Right lobe of liver (tissue), 6 donors: ENCODE measurements at regions not wholly inside any gene's neighbourhood (a gene's known extent, or its start where the extent isn't known, plus 50 kb on each side); places are given as distances from the start of the nearest gene placed in this dataset.

Experiments
- ATAC-seq, 4 donors: fragments of 200-7000 bp; cut with Tn5 transposase; one replicate each; pipeline ENCODE4 v1.9.1; 2020; ENCODE audit warnings: mild to moderate bottlenecking in 4 of 4, moderate library complexity in 4 of 4
- DNase-seq, 3 donors: peaks; one replicate each; pipeline ENCODE4 v3.0.0-alpha.2; 2020
- H3K27ac ChIP-seq, 3 donors: fragments of 200-600 bp; one replicate each; pipeline ENCODE4 v1.8.0; 2022
- H3K27me3 ChIP-seq, 2 donors: fragments of 200-600 bp; one replicate each; pipeline ENCODE4 v1.8.0; 2022
- H3K36me3 ChIP-seq, 4 donors: fragments of 200-600 bp; sonication (generic) in 1 of 4; one replicate each; pipeline versions ENCODE4 v1.5.1 to v1.8.0; 2017 to 2022; ENCODE audit warnings: control low read depth in 1 of 4
- H3K4me1 ChIP-seq, 4 donors: fragments of 200-600 bp; sonication (generic) in 1 of 4; one replicate each; pipeline versions ENCODE4 v1.5.1 to v1.8.0; 2017 to 2022; ENCODE audit warnings: control low read depth in 1 of 4
- H3K4me3 ChIP-seq, 3 donors: fragments of 200-600 bp; one replicate each; pipeline ENCODE4 v1.8.0; 2022
- H3K9me3 ChIP-seq, 4 donors: fragments of 200-600 bp; sonication (generic) in 1 of 4; one replicate each; pipeline versions ENCODE4 v1.5.1 to v1.8.0; 2017 to 2022; ENCODE audit warnings: control low read depth in 1 of 4
- CTCF ChIP-seq, 4 donors: fragments of 200-600 bp in 3 of 4; fragments of 450-650 bp in 1 of 4; IDR thresholded peaks; one replicate each; pipeline versions ENCODE4 v1.5.1 to v1.8.0; 2016 to 2022; ENCODE audit warnings: antibody characterized with exemption in 4 of 4, mild to moderate bottlenecking in 2 of 4
- POLR2A ChIP-seq: fragments of 450-650 bp; IDR thresholded peaks from one replicate; pipeline ENCODE4 v1.6.1; 2017; ENCODE audit warnings: antibody characterized with exemption, mild to moderate bottlenecking
- WGBS: methylation state at CpG from one replicate; pipeline ENCODE4 v1.1.6; 2018; ENCODE audit warnings: low coverage, low lambda C conversion rate; ENCODE audit not compliant: insufficient coverage; ENCODE audit errors: missing lambda C conversion rate; 5-methylcytosine and 5-hydroxymethylcytosine counted together
- intact Hi-C, 2 donors: fragments of 100-400 bp; cut with DNase I; formaldehyde crosslinking; loops; one replicate each; pipeline versions ENCODE4 v1.11.2 to v1.14.1; 2022
- donor health status: DM: no; HTN: yes; CAD: no.
- donor health status: DM: no; HTN: no; CAD: no.
- donor health status: DM: no; HTN: no; CAD: no.
- donor health status: DM: no; HTN: yes; CAD: no.
- donor health status: DM: no; HTN: yes; CAD: no.

GRCh38 chr4:175436196-175436595 is 375.9 kb downstream of the GPM6A start:
- 65% methylated on average over 1 of the region's 1 CpG for WGBS
- TF ChIP-seq CTCF (IDR thresholded peaks at IDR 0.05) (no peak), POLR2A (no peak)
- H3K27ac ChIP-seq: no peak overlapping the region

GRCh38 chr4:175440786-175441185 is 371.3 kb downstream of the GPM6A start:
- TF ChIP-seq POLR2A (no peak), CTCF (IDR thresholded peaks at IDR 0.05) (no peak)
- Histone ChIP-seq H3K9me3 (no peaks in the 10 kb centered on the region), H3K27ac (no peak overlapping the region), H3K36me3 (no peaks in the 10 kb centered on the region), H3K4me1 (no peaks in the 10 kb centered on the region), H3K27me3 (no peaks in the 10 kb centered on the region), H3K4me3 (no peak overlapping the region)
- ATAC-seq (no peak), DNase-seq (no peak)
- 51% methylated on average over 2 of the region's 2 CpGs for WGBS
- intact Hi-C loops: no loop called here

More at GRCh38 chr4:175436196-175436595, 375.9 kb downstream of the GPM6A start:
- Histone ChIP-seq H3K4me1 (no peaks in the 10 kb centered on the region), H3K4me3 (no peak overlapping the region), H3K36me3 (no peaks in the 10 kb centered on the region), H3K27me3 (no peaks in the 10 kb centered on the region), H3K9me3 (no peaks in the 10 kb centered on the region)
- intact Hi-C loops: no loop called here
- ATAC-seq: no peak
- no peak for DNase-seq

- no peaks in the 10 kb centered on the region for H3K27me3 ChIP-seq
- 62% methylated on average over 7 of the region's 7 CpGs for WGBS
- intact Hi-C loops: no loop called here
- DNase-seq: no peak
- H3K36me3 ChIP-seq: no peaks in the 10 kb centered on the region
- H3K4me1 ChIP-seq: no peaks in the 10 kb centered on the region
- no peak overlapping the region for H3K27ac ChIP-seq
- TF ChIP-seq CTCF (IDR thresholded peaks at IDR 0.05) (no peak), POLR2A (no peak)
- no peak for ATAC-seq
- H3K4me3 ChIP-seq: no peak overlapping the region
- H3K9me3 ChIP-seq: no peaks in the 10 kb centered on the region
Measured at GRCh38 chr4:175441256-175441655, 370.8 kb downstream of the GPM6A start.

DNA sequence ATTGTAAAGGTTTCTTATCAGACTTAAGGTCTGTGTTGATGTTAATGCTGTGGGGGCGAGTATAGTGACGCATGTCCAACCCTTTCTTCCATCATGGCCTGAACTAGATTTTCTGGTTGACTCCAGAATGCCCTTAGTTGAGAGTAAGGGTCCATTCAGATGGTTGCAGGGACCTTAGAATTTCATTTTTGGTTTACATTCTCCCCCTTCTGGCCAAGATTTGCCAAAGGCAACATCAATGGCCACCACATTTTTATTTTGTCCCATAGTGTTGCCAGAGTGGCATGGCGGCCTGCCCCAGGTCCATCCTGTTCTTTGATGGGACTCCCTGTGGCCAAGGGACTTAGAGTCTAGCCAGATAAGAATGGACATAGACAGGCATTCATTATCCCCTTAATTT is 368.5 kb downstream of the GPM6A start:
- intact Hi-C loops: no loop called here
- Histone ChIP-seq H3K9me3 (no peaks in the 10 kb centered on the region), H3K27me3 (no peaks in the 10 kb centered on the region), H3K36me3 (no peaks in the 10 kb centered on the region), H3K4me3 (no peak overlapping the region), H3K4me1 (no peaks in the 10 kb centered on the region), H3K27ac (no peak overlapping the region)
- ATAC-seq: no peak
- TF ChIP-seq POLR2A: no peak
- TF ChIP-seq CTCF (IDR thresholded peaks at IDR 0.05): no peak
- WGBS: 40% methylated on average over 2 of the region's 3 CpGs
- DNase-seq: no peak

- no peak for TF ChIP-seq CTCF (IDR thresholded peaks at IDR 0.05)
- no peak for TF ChIP-seq POLR2A
- intact Hi-C loops: no loop called here
- DNase-seq (no peak), ATAC-seq (no peak)
- no peaks in the 10 kb centered on the region for H3K4me1 ChIP-seq
- H3K27ac ChIP-seq: no peak overlapping the region
- no peaks in the 10 kb centered on the region for H3K27me3 ChIP-seq
- 42% methylated on average over 4 of the region's 4 CpGs for WGBS
- no peaks in the 10 kb centered on the region for H3K9me3 ChIP-seq
- no peak overlapping the region for H3K4me3 ChIP-seq
- H3K36me3 ChIP-seq: no peaks in the 10 kb centered on the region
Measured at GRCh38 chr4:175444512-175444911, 367.6 kb downstream of the GPM6A start.
